ENCODE measurements at regions not wholly inside any gene's neighbourhood (a gene's known extent, or its start where the extent isn't known, plus 50 kb on each side); places are given as distances from the start of the nearest gene placed in this dataset.

GRCh38 chr12:28898038-28898437 is 251.0 kb upstream of the FAR2 start:
- DNase-seq (no peak), ATAC-seq (no peak)
- 28 to 41% methylated on average over 2 of the region's 2 CpGs for WGBS, 2 donors
- intact Hi-C loops (cut with DNase I): no loop called here
- H3K9me3 ChIP-seq: peaks cover 0 to 7% (median 0%) of the 10 kb centered on the region in 3 donors
- no peak overlapping the region for H3K4me3 ChIP-seq
- no peaks in the 10 kb centered on the region for H3K4me1 ChIP-seq
- H3K36me3 ChIP-seq (replicated peaks in 1 of 2; ENCODE audit: insufficient read depth in 1 of 2, low read depth in 2 of 2): no peaks in the 10 kb centered on the region
- no peaks in the 10 kb centered on the region for H3K27me3 ChIP-seq
- H3K27ac ChIP-seq: no peak overlapping the region
- TF ChIP-seq CTCF (IDR thresholded peaks at IDR 0.05) (no peak), POLR2A (IDR thresholded peaks at IDR 0.05) (no peak)

DNA sequence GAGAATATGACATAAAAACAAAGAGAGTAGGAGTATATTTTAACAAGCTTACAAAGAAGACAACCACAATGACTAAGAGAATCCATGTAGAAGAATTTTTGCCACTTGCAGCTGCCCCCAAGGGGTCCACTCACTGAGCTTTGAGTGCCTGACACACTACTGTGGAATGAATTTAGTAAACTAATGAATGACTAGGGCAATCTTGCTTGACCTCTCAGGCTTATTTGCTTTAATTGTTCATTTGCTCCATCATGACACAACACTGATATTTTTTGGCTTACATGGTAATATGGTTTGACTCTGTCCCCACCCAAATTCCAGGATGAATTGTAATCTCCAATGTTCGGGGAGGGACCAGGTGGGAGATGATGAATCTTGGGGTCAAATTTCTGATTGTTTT is 249.1 kb upstream of the FAR2 start:
- Histone ChIP-seq H3K36me3 (replicated peaks in 1 of 2; ENCODE audit: insufficient read depth in 1 of 2, low read depth in 2 of 2) (no peaks in the 10 kb centered on the region), H3K4me3 (no peak overlapping the region), H3K27ac (no peak overlapping the region), H3K9me3 (peaks cover 0 to 7% (median 0%) of the 10 kb centered on the region in 3 donors), H3K27me3 (no peaks in the 10 kb centered on the region), H3K4me1 (no peaks in the 10 kb centered on the region)
- WGBS, 2 donors: 66 to 67% methylated on average over 1 of the region's 1 CpG
- TF ChIP-seq POLR2A (IDR thresholded peaks at IDR 0.05) (no peak), CTCF (IDR thresholded peaks at IDR 0.05) (no peak)
- ATAC-seq (no peak), DNase-seq (no peak)
- intact Hi-C loops (cut with DNase I): no loop called here

DNA sequence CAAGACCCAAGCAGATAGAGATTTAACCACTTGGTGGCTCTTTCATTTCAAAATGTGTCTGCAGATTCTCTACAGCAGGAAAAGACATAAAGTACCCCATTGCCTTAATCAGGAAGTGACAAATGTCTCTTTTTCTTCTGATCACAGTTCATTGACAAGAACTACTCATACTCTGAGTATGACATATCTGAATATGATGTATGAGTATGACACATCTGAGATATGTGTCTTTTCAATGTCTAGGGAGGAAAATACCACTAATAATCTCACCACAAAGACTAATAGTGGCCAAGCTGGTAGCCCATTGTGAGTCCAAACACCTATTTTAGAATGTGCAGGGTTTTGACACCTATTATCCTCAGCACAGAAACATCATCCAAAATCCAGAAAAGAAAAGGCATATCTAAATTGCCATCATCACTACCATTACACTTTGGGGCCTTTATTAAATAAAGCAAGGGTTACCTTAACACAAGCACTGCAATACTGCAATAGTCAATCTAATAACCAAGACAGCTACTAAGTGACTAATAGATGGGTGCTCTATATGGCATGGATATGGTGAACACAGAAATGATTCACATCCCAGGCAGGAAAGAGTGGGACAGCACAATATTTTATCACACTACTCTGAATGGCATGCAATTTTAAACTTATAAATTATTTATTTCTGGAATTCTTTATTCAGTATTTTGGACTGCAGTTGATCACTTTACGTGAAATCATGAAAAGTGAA is 243.7 kb upstream of the FAR2 start:
- no peaks in the 10 kb centered on the region for H3K36me3 ChIP-seq (replicated peaks in 1 of 2; ENCODE audit: insufficient read depth in 1 of 2, low read depth in 2 of 2)
- no peak for ATAC-seq
- no peak overlapping the region for H3K27ac ChIP-seq
- no peaks in the 10 kb centered on the region for H3K4me1 ChIP-seq
- no peaks in the 10 kb centered on the region for H3K27me3 ChIP-seq
- DNase-seq: no peak
- peaks cover 0 to 11% (median 0%) of the 10 kb centered on the region in 3 donors for H3K9me3 ChIP-seq
- no peak for TF ChIP-seq CTCF (IDR thresholded peaks at IDR 0.05)
- no peak for TF ChIP-seq POLR2A (IDR thresholded peaks at IDR 0.05)
- H3K4me3 ChIP-seq: no peak overlapping the region
- WGBS, 2 donors: 58 to 67% methylated on average over 1 of the region's 1 CpG
- intact Hi-C loops (cut with DNase I): no loop called here

DNA sequence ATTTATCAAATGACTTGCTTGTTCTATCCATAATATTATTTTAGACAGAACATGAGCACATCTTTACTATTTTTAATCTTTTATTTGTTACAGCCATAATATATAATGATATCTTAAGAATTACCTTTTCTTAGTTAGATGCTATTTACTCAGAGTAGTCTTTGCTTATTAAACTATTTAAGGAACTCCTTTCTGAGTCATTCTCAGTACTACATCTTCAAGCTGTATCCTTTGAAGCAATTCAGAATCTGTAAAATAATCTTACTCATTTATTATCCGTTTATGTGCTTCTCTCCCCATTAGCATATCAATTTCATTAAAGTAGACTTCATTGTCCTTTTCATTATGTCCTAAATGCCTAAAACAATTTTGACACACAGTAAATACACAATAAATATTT is 240.4 kb upstream of the FAR2 start:
- ATAC-seq (no peak), DNase-seq (no peak)
- intact Hi-C loops (cut with DNase I): no loop called here
- Histone ChIP-seq H3K4me1 (no peaks in the 10 kb centered on the region), H3K27ac (no peak overlapping the region), H3K27me3 (no peaks in the 10 kb centered on the region), H3K4me3 (no peak overlapping the region), H3K36me3 (replicated peaks in 1 of 2; ENCODE audit: insufficient read depth in 1 of 2, low read depth in 2 of 2) (no peaks in the 10 kb centered on the region), H3K9me3 (peaks cover 0 to 13% (median 0%) of the 10 kb centered on the region in 3 donors)
- TF ChIP-seq CTCF (IDR thresholded peaks at IDR 0.05) (no peak), POLR2A (IDR thresholded peaks at IDR 0.05) (no peak)
- WGBS, 2 donors: 52 to 63% methylated on average over 1 of the region's 1 CpG

DNA sequence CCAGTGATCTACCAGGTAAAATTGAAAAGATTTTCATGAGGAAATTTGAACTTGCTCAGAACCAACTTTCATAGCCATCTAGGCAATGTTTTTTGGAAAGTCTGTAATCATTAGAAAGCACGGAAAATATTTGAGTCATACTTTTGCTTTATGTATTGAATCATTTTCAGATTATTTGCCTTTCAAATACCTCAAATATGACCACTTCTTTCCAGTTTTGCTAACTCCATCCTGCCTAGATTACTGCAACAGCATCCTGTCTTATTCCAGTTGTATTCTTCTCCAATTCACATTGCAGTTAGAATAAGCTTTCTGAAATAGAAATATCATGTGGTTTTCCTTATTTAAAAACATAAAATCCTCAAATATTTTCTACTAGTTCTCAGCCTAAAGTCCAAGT is 239.8 kb upstream of the FAR2 start:
- ATAC-seq: no peak
- WGBS, 2 donors: 35 to 45% methylated on average over 1 of the region's 1 CpG
- no peak for TF ChIP-seq CTCF (IDR thresholded peaks at IDR 0.05)
- TF ChIP-seq POLR2A (IDR thresholded peaks at IDR 0.05): no peak
- H3K4me3 ChIP-seq: no peak overlapping the region
- H3K27me3 ChIP-seq: no peaks in the 10 kb centered on the region
- no peaks in the 10 kb centered on the region for H3K36me3 ChIP-seq (replicated peaks in 1 of 2; ENCODE audit: insufficient read depth in 1 of 2, low read depth in 2 of 2)
- DNase-seq: no peak
- intact Hi-C loops (cut with DNase I): no loop called here
- no peak overlapping the region for H3K27ac ChIP-seq
- no peaks in the 10 kb centered on the region for H3K4me1 ChIP-seq
- peaks cover 0 to 19% (median 0%) of the 10 kb centered on the region in 3 donors for H3K9me3 ChIP-seq
